Renal cortex interstitium (tissue), 11 donors: ENCODE measurements at regions not wholly inside any gene's neighbourhood (a gene's known extent, or its start where the extent isn't known, plus 50 kb on each side); places are given as distances from the start of the nearest gene placed in this dataset.
"Not testable (repeated sequence)": the region's sequence is repeated elsewhere in the genome, so short reads cannot be mapped to it uniquely, and the experiment has no call there.

ENCODE experiments used
- DNase-seq, 11 donors: peaks; one replicate each; pipeline ENCODE4 v3.0.0-alpha.2; 2013; ENCODE audit warnings: low read depth in 9 of 11, low spot score in 4 of 11; ENCODE audit errors: extremely low read depth in 1 of 11

GRCh38 chr20:29115097-29115496 is 2142.4 kb upstream of the DEFB115 start:
- not testable (repeated sequence) for DNase-seq

GRCh38 chr20:29119141-29119540 is 2138.3 kb upstream of the DEFB115 start:
- DNase-seq = no peak

DNA sequence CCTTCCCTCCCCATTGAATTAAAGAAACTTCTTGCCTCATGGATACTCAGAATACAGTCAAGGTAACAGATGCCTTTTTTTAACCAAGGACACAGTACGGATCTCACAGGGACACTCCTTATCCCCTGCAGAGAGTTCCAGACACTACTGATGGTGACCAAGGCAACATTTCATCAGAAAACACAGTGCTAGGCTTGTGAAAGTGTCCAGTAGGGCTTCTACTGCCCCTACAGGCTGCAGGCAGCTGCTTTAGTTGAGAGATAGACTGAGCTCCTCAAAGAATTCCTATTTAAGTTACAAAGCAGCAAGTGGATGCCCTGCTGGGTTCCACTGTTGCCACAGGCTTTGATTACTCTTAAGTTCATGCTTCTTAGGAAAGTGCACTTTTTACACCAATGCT is 2137.8 kb upstream of the DEFB115 start:
- DNase-seq = not testable (repeated sequence)

DNA sequence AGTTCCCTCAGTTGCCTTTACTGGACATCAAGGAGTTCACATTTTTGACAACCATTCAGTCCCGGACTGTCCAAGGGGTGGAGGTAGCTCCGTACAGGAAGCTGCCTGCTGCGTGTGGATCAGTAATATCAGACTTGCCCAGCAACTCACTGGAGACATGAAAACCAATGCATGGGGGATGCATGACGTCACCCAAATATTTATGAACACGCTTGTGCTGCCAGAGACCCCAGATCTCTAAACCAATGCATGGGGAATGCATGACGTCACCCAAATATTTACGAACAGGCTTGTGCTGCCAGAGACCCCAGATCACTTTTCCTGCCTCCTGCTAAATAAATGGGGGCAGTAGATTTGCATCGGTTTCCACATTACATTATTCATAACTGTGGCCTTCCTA is 2137.4 kb upstream of the DEFB115 start:
- not testable (repeated sequence) for DNase-seq

GRCh38 chr20:29120575-29120974 is 2136.9 kb upstream of the DEFB115 start:
- not testable (repeated sequence) for DNase-seq

DNA sequence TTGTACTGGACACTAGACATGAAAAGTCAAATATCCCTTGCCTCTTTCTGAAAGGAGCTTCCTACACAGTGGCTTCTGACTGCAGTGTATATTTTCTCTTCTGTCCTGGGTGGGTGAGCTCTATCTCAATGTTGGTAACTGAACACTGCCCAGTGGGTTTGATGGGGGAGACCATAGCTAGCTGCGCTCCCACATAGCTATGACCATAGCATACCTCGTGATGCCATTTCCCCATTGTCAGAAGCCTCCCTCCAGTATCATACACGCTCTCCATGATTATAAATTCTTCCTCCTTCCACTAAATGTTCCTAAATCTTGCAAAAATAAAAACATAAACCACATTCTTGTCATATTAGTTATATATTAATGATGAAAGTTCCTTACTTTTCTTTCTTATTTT is 2134.7 kb upstream of the DEFB115 start:
- DNase-seq = not testable (repeated sequence)

DNA sequence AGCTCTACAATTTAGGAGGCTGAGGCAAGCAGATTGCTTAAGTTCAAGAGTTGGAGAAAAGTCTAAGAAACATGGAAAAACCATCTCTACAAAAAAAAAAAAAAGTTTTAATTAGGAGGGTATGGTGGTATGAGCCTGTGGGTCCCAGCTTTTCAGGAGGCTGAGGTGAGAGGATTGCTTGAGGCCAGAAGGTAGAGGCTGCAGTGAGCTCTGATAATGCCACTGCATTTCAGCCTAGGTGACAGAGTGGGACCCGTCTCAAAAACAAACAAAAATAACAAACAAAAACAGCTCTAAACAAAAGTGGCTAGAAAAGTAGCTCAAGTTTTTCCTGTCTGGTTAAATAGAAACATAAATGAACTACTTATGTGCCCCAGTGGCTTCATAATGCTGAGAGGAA is 2133.6 kb upstream of the DEFB115 start:
- no peak for DNase-seq
